K562 (cell line): ENCODE measurements at regions not wholly inside any gene's neighbourhood (a gene's known extent, or its start where the extent isn't known, plus 50 kb on each side); places are given as distances from the start of the nearest gene placed in this dataset.
A peak's percentile ranks its signal among the peaks of the same experiment; 100 is the strongest.

ENCODE experiments used
- ATAC-seq: fragments of 200-7000 bp; cut with Tn5 transposase; 3 replicates; pipeline ENCODE4 v1.9.1; 2020; ENCODE audit warnings: moderate library complexity
- BruUV-seq: library from RNA; stranded (reverse); fragments of 400-500 nt; replicated peaks from 2 replicates; lab custom pipeline; 2021; lab: Mats Ljungman, UMichigan
- CTCF ChIA-PET: fragments of 300-600 bp; formaldehyde crosslinking; extraction: SDS; loops from one replicate; lab custom pipeline; 2021; ENCODE audit warnings: low intra/inter-chr PET ratio; lab: Yijun Ruan, JAX
- POLR2A ChIA-PET: fragments of 300-600, 350-650 bp; sonication (Branson Sonifier 250); formaldehyde crosslinking; extraction: SDS; loops from one replicate; lab custom pipeline; 2021; ENCODE audit warnings: antibody characterized with exemption, inconsistent platforms; lab: Yijun Ruan, JAX
- DNase-seq, 4 experiments: peaks; one replicate each; pipeline versions ENCODE4 v3.0.0 to v3.0.0-alpha.2; 2011 to 2018; ENCODE audit warnings: low spot score in 3 of 4, mixed read lengths in 3 of 4; ENCODE audit errors: extremely low read depth in 1 of 4
- FAIRE-seq: peaks from 2 replicates; lab custom pipeline; 2011; peaks lifted over from hg19 to GRCh38; lab: Jason Lieb, UNC
- H2AFZ ChIP-seq: 2 replicates; pipeline ENCODE4 v1.6.0; 2011; ENCODE audit warnings: low read depth, low read length, control low read depth, inconsistent platforms
- H3K27ac ChIP-seq: fragments of 200-600 bp; 3 replicates; pipeline ENCODE4 v1.8.0; 2011; ENCODE audit warnings: low read depth, mild to moderate bottlenecking, control low read depth, inconsistent platforms, low read length, moderate library complexity, mixed read lengths; ENCODE audit errors: extremely low read depth
- H3K27me3 ChIP-seq, 2 experiments: fragments of 300-600 bp in 1 of 2; 2 replicates in 1 of 2; 3 replicates in 1 of 2; pipeline versions ENCODE4 v1.6.0 to v1.8.0; 2011; ENCODE audit warnings: inconsistent platforms in 2 of 2, low read length in 2 of 2, mild to moderate bottlenecking in 1 of 2, mixed read lengths in 1 of 2, moderate library complexity in 1 of 2; ENCODE audit not compliant: control insufficient read depth in 2 of 2, insufficient read depth in 2 of 2
- H3K36me3 ChIP-seq: fragments of 300-600 bp; 3 replicates; pipeline ENCODE4 v1.8.0; 2011; ENCODE audit warnings: mild to moderate bottlenecking, low read length, inconsistent platforms; ENCODE audit not compliant: control insufficient read depth, insufficient read depth
- H3K4me1 ChIP-seq, 2 experiments: fragments of 200-600 bp in 1 of 2; replicated peaks in 1 of 2; 2 replicates in 1 of 2; 3 replicates in 1 of 2; pipeline versions ENCODE4 v1.5.1 to v1.8.0; 2011; ENCODE audit warnings: inconsistent platforms in 2 of 2, low read length in 2 of 2, mild to moderate bottlenecking in 1 of 2, mixed read lengths in 1 of 2, moderate library complexity in 1 of 2; ENCODE audit not compliant: control insufficient read depth in 2 of 2, insufficient read depth in 2 of 2
- H3K4me2 ChIP-seq: 2 replicates; pipeline ENCODE4 v1.6.1; 2011; ENCODE audit warnings: low read length, control low read depth, inconsistent platforms, mixed read lengths; ENCODE audit not compliant: insufficient read depth
- H3K4me3 ChIP-seq: fragments of 200-600 bp; sonication (generic), shearing (Covaris generic); 2 replicates; pipeline ENCODE4 v1.5.1; 2016; ENCODE audit warnings: control low read depth, inconsistent platforms
- H3K79me2 ChIP-seq: fragments of 200-600 bp; 3 replicates; pipeline ENCODE4 v1.8.0; 2011; ENCODE audit warnings: low read length, inconsistent platforms; ENCODE audit not compliant: control insufficient read depth, insufficient read depth
- H3K9ac ChIP-seq, 2 experiments: 2 replicates each; pipeline versions ENCODE4 v1.6.0 to v1.6.1; 2011; ENCODE audit warnings: low read depth in 2 of 2, low read length in 2 of 2, control low read depth in 1 of 2, inconsistent platforms in 1 of 2, mild to moderate bottlenecking in 1 of 2, mixed read lengths in 1 of 2; ENCODE audit not compliant: insufficient read depth in 1 of 2
- H3K9me1 ChIP-seq: one replicate; pipeline ENCODE4 v1.6.0; 2011; ENCODE audit warnings: inconsistent platforms, mild to moderate bottlenecking, low read length, moderate library complexity; ENCODE audit not compliant: control insufficient read depth, insufficient read depth
- H3K9me3 ChIP-seq: replicated peaks from 2 replicates; pipeline ENCODE4 v1.5.1; 2011; ENCODE audit warnings: low read depth, low read length, inconsistent platforms; ENCODE audit not compliant: control insufficient read depth, insufficient read depth
- H4K20me1 ChIP-seq: replicated peaks from 2 replicates; pipeline ENCODE4 v1.6.1; 2011; ENCODE audit warnings: low read length, inconsistent platforms, mixed read lengths; ENCODE audit not compliant: control insufficient read depth, insufficient read depth
- BCOR ChIP-seq: fragments of 450-650 bp; IDR thresholded peaks from 2 replicates; pipeline ENCODE4 v1.6.1; 2016
- BHLHE40 ChIP-seq: IDR thresholded peaks from 2 replicates; pipeline ENCODE4 v1.6.1; 2011; ENCODE audit warnings: low read length, improper control_type of control experiment
- CEBPG ChIP-seq, 3 experiments: fragments of 200-800 bp in 1 of 3; sonication (Bioruptor generic) in 1 of 3; sonication (generic) in 1 of 3; formaldehyde crosslinking in 1 of 3; IDR thresholded peaks in 2 of 3; conservative IDR thresholded peaks in 1 of 3; 2 replicates each; pipeline versions ENCODE4 v1.6.1 to v1.8.0; 2016 to 2022; ENCODE audit warnings: missing compliant biosample characterization in 2 of 3, missing genetic modification characterization in 2 of 3, mild to moderate bottlenecking in 1 of 3, missing genetic modification reagents in 1 of 3
- ELF1 ChIP-seq: fragments of 200-800 bp; sonication (Bioruptor generic); IDR thresholded peaks from 2 replicates; pipeline ENCODE4 v1.6.1; 2016; ENCODE audit warnings: missing genetic modification characterization, missing compliant biosample characterization
- FIP1L1 ChIP-seq: fragments of 200-400 bp; formaldehyde crosslinking; IDR thresholded peaks from 2 replicates; pipeline ENCODE4 v1.6.1; 2018; ENCODE audit warnings: mild to moderate bottlenecking, low read depth, low read length; ENCODE audit not compliant: poor library complexity, severe bottlenecking
- FOSL1 ChIP-seq: fragments of 200-800 bp; sonication (Bioruptor generic); conservative IDR thresholded peaks from 2 replicates; pipeline ENCODE4 v1.6.1; 2016; ENCODE audit warnings: missing genetic modification characterization, missing compliant biosample characterization
- HNRNPL ChIP-seq: fragments of 200-400 bp; formaldehyde crosslinking; IDR thresholded peaks from 2 replicates; pipeline ENCODE4 v1.6.1; 2017; ENCODE audit warnings: low read depth, mild to moderate bottlenecking, low read length
- NCOA6 ChIP-seq: fragments of 450-650 bp; IDR thresholded peaks from 2 replicates; pipeline ENCODE4 v1.6.1; 2017; ENCODE audit warnings: mild to moderate bottlenecking
- NCOR1 ChIP-seq: fragments of 450-650 bp; IDR thresholded peaks from 2 replicates; pipeline ENCODE4 v1.6.1; 2016; ENCODE audit warnings: mild to moderate bottlenecking, moderate library complexity
- POLR2H ChIP-seq: IDR thresholded peaks from 2 replicates; pipeline ENCODE4 v1.6.1; 2016; ENCODE audit warnings: missing genetic modification characterization, low read depth, mild to moderate bottlenecking, control low read depth, missing compliant biosample characterization, moderate library complexity
- PRPF4 ChIP-seq: fragments of 200-400 bp; formaldehyde crosslinking; IDR thresholded peaks from one replicate; pipeline ENCODE4 v1.6.1; 2017; ENCODE audit warnings: low read length, low read depth, mild to moderate bottlenecking; ENCODE audit not compliant: insufficient read depth, poor library complexity, severe bottlenecking
- RB1 ChIP-seq: fragments of 450-650 bp; IDR thresholded peaks from 2 replicates; pipeline ENCODE4 v1.6.1; 2017; ENCODE audit warnings: low read depth, mild to moderate bottlenecking
- RBM25 ChIP-seq: fragments of 200-400 bp; formaldehyde crosslinking; IDR thresholded peaks from 2 replicates; pipeline ENCODE4 v1.6.1; 2018; ENCODE audit warnings: low read length, low read depth, moderate library complexity; ENCODE audit not compliant: severe bottlenecking
- SMC3 ChIP-seq: conservative IDR thresholded peaks from 2 replicates; pipeline ENCODE4 v1.6.1; 2011; ENCODE audit warnings: low read depth, low read length, improper control_type of control experiment; ENCODE audit not compliant: insufficient read depth
- SRSF9 ChIP-seq: fragments of 200-400 bp; formaldehyde crosslinking; IDR thresholded peaks from 2 replicates; pipeline ENCODE4 v1.6.1; 2017; ENCODE audit warnings: low read depth, low read length, borderline replicate concordance
- ZFP36 ChIP-seq: fragments of 150-350 bp; IDR thresholded peaks from 2 replicates; pipeline ENCODE4 v1.6.1; 2018; ENCODE audit warnings: low read length, low read depth; ENCODE audit not compliant: partially characterized antibody
- ZNF12 ChIP-seq: sonication (generic); formaldehyde crosslinking; IDR thresholded peaks from 2 replicates; pipeline ENCODE4 v1.4.0; 2020; ENCODE audit warnings: mild to moderate bottlenecking, missing genetic modification reagents
- ZNF282 ChIP-seq: sonication (generic); formaldehyde crosslinking; IDR thresholded peaks from 2 replicates; pipeline ENCODE4 v1.8.1; 2023; ENCODE audit warnings: missing genetic modification reagents
- WGBS: fragments of 100-300 bp; shearing (Covaris generic); methylation state at CpG from one replicate; pipeline ENCODE4 v1.1.6; 2016; ENCODE audit warnings: low coverage, mixed read lengths; ENCODE audit not compliant: insufficient coverage; ENCODE audit errors: missing lambda C conversion rate; 5-methylcytosine and 5-hydroxymethylcytosine counted together
- in situ Hi-C: fragments of 300-500 bp; cut with MboI; formaldehyde crosslinking; loops from 4 replicates; pipeline ENCODE4 v1.15.0; 2018; ENCODE audit warnings: inconsistent platforms, mixed read lengths
- intact Hi-C: fragments of 100-400 bp; cut with micrococcal nuclease; formaldehyde crosslinking; loops from 2 replicates; pipeline ENCODE4 v1.14.2; 2022
- TF ChIP-seq, protein P1 (sequence below): fragments of 450-650 bp; formaldehyde crosslinking; IDR thresholded peaks from 2 replicates; pipeline ENCODE4 v1.4.0; 2020; ENCODE audit warnings: mild to moderate bottlenecking, moderate library complexity
- TF ChIP-seq, protein P2 (sequence below): fragments of 200-800 bp; sonication (Bioruptor generic); IDR thresholded peaks from 2 replicates; pipeline ENCODE4 v1.6.1; 2017; ENCODE audit warnings: missing genetic modification characterization, missing compliant biosample characterization

DNA sequence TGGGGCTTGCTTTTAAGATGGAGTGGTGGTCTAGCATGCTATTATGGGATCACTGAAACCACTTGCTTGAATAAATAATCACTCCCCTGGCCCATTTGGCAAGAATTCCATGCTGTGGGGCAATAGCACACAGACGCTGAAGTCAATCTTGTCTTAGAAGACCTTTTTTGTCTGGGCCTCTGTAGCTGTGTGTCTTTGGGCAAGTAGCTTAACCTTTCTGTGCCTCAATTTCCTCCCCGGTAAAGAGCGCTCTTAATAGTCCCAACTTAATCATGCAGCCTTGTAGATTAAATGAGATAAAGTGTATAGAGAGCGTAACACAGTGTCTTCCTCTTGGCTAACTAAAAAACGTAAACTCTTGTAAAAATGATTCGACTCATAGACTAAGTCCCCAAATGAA, 125.4 kb upstream of the IGSF21 start:
- intact Hi-C loops = loop anchor here (10.0 kb wide), 1 partner anchor 123 kb away; the partner anchor contains the start of gene IGSF21
- DNase-seq = no peak

DNA sequence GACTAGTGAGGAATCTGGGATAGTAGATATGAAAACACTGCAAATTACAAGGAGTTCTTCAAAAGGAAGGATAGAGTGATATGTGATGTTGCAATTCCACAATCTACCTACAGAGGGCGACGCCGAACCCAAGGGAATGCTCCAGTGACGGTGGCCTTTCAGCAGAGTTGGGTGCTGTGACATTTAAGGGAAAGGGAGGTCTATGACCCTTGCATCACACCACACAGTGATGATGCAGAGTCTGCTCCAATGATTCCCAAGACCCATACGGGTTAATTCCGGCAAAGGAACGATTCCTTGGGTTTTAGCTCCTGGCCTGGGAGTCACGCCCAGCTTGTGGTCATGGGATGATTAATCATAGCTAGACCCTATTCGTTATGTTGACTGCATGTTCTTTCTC, 123.0 kb upstream of the IGSF21 start:
- Histone ChIP-seq H3K27ac (no peak overlapping the region), H3K9ac (no peak overlapping the region), H4K20me1 (peaks cover 7% of the 10 kb centered on the region; the same call in 1 of the 2 replicates), H3K9me3 (no peaks in the 10 kb centered on the region), H3K36me3 (no peaks in the 10 kb centered on the region), H3K4me2 (no peak overlapping the region), H3K79me2 (no peaks in the 10 kb centered on the region), H3K4me1 (no peaks in the 10 kb centered on the region), H3K9me1 (no peaks in the 10 kb centered on the region), H3K27me3 (no peaks in the 10 kb centered on the region; a peak in 1 of 5 replicates), H3K4me3 (no peak overlapping the region), H2AFZ (no peak overlapping the region)
- WGBS = 2% methylated on average over 9 of the region's 9 CpGs
- FAIRE-seq (peak; percentile 95), DNase-seq (peak; percentile 62 to 74 (median 70)), ATAC-seq (peak; percentile 81)
- in situ Hi-C loops (no loop called here), intact Hi-C loops (loop anchor here (10.0 kb wide), 1 partner anchor 120 kb away; the partner anchor contains the start of gene IGSF21)
- BruUV-seq = no TSS peak
- POLR2A ChIA-PET = interaction anchor here (0.6 kb wide), 2 partner anchors 20 to 191 kb away, joined by 3 read pairs; no protein-coding TSS in a partner anchor
- CTCF ChIA-PET = no interaction called here
- TF ChIP-seq HNRNPL = no peak
- 0 out of 2 replicates have a peak, but pooled peaks have one; percentile 18 for TF ChIP-seq RB1
- no peak for TF ChIP-seq CEBPG (CRISPR knock-in tag; IDR thresholded peaks at IDR 0.05)
- peak; percentile 49 to 62 for TF ChIP-seq CEBPG (tag; conservative IDR thresholded peaks at IDR 0.05 in 1 of 2, IDR thresholded peaks at IDR 0.05 in 1 of 2)
- no peak for TF ChIP-seq NCOA6
- no peak for TF ChIP-seq FIP1L1
- TF ChIP-seq SRSF9 = no peak
- TF ChIP-seq, protein P1, sequence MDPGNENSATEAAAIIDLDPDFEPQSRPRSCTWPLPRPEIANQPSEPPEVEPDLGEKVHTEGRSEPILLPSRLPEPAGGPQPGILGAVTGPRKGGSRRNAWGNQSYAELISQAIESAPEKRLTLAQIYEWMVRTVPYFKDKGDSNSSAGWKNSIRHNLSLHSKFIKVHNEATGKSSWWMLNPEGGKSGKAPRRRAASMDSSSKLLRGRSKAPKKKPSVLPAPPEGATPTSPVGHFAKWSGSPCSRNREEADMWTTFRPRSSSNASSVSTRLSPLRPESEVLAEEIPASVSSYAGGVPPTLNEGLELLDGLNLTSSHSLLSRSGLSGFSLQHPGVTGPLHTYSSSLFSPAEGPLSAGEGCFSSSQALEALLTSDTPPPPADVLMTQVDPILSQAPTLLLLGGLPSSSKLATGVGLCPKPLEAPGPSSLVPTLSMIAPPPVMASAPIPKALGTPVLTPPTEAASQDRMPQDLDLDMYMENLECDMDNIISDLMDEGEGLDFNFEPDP (CRISPR knock-in tag) = no peak
- peak; percentile 51 for TF ChIP-seq SMC3
- TF ChIP-seq, protein P2, sequence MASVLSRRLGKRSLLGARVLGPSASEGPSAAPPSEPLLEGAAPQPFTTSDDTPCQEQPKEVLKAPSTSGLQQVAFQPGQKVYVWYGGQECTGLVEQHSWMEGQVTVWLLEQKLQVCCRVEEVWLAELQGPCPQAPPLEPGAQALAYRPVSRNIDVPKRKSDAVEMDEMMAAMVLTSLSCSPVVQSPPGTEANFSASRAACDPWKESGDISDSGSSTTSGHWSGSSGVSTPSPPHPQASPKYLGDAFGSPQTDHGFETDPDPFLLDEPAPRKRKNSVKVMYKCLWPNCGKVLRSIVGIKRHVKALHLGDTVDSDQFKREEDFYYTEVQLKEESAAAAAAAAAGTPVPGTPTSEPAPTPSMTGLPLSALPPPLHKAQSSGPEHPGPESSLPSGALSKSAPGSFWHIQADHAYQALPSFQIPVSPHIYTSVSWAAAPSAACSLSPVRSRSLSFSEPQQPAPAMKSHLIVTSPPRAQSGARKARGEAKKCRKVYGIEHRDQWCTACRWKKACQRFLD (CRISPR knock-in tag) = no peak
- no peak for TF ChIP-seq NCOR1

More for the DNA sequence above, 125.4 kb upstream of the IGSF21 start:
- POLR2A ChIA-PET = no interaction called here
- H3K9me3 ChIP-seq = no peaks in the 10 kb centered on the region
- H3K4me1 ChIP-seq = no peaks in the 10 kb centered on the region
- WGBS = 1% methylated on average over 6 of the region's 6 CpGs
- H3K27ac ChIP-seq = no peak overlapping the region
- H3K4me2 ChIP-seq = no peak overlapping the region
- no TSS peak for BruUV-seq
- ATAC-seq (no peak), FAIRE-seq (no peak)
- no peak overlapping the region for H3K4me3 ChIP-seq
- H3K9ac ChIP-seq = no peak overlapping the region
- H3K79me2 ChIP-seq = no peaks in the 10 kb centered on the region
- in situ Hi-C loops = no loop called here
- H3K9me1 ChIP-seq = no peaks in the 10 kb centered on the region
- CTCF ChIA-PET = no interaction called here
- no peak overlapping the region for H2AFZ ChIP-seq
- TF ChIP-seq BCOR (peak; percentile 46; the same call in 1 of the 2 replicates), POLR2H (no peak), ZFP36 (peak; percentile 72), ZNF282 (CRISPR knock-in tag) (no peak), RBM25 (peak; percentile 84), FOSL1 (tag) (no peak), ELF1 (tag) (no peak), PRPF4 (no peak), ZNF12 (CRISPR knock-in tag) (no peak), BHLHE40 (no peak)
- H3K36me3 ChIP-seq = no peaks in the 10 kb centered on the region
- no peaks in the 10 kb centered on the region for H3K27me3 ChIP-seq
- H4K20me1 ChIP-seq = peaks cover 7% of the 10 kb centered on the region; the same call in 1 of the 2 replicates
